Karpas-422 (cell line): ENCODE measurements at regions not wholly inside any gene's neighbourhood (a gene's known extent, or its start where the extent isn't known, plus 50 kb on each side); places are given as distances from the start of the nearest gene placed in this dataset. TPM values are rescaled to one million over a fixed set of nuclear protein-coding genes. Genes with fewer than 3 reads are reported as not detected.
A peak's percentile ranks its signal among the peaks of the same experiment; 100 is the strongest.

Experiments
- DNase-seq: peaks from one replicate; pipeline ENCODE4 v3.0.0-alpha.2; 2015
- H2AFZ ChIP-seq: fragments of 200-600 bp; sonication (generic); 2 replicates; pipeline ENCODE4 v1.6.1; 2014; ENCODE audit warnings: antibody characterized with exemption, low read length, mixed read lengths
- H3K27ac ChIP-seq: fragments of 200-600 bp; sonication (generic); 2 replicates; pipeline ENCODE4 v1.5.1; 2014; ENCODE audit warnings: mild to moderate bottlenecking, low read length, moderate library complexity
- H3K27me3 ChIP-seq: fragments of 200-600 bp; sonication (generic); 2 replicates; pipeline ENCODE4 v1.6.1; 2014; ENCODE audit warnings: low read length, mixed read lengths
- H3K36me3 ChIP-seq: fragments of 200-600 bp; sonication (generic); 2 replicates; pipeline ENCODE4 v1.6.1; 2014; ENCODE audit warnings: low read length, mixed read lengths; ENCODE audit not compliant: insufficient read depth
- H3K4me1 ChIP-seq: fragments of 200-600 bp; sonication (generic); 2 replicates; pipeline ENCODE4 v1.6.1; 2014; ENCODE audit warnings: mild to moderate bottlenecking, low read length, mixed read lengths
- H3K4me2 ChIP-seq: fragments of 200-600 bp; sonication (generic); 2 replicates; pipeline ENCODE4 v1.6.1; 2014; ENCODE audit warnings: low read length, low read depth, mild to moderate bottlenecking; ENCODE audit not compliant: poor library complexity, severe bottlenecking
- H3K4me3 ChIP-seq: fragments of 200-600 bp; sonication (generic); 2 replicates; pipeline ENCODE4 v1.5.1; 2014; ENCODE audit warnings: mild to moderate bottlenecking, antibody characterized with exemption, low read length, mixed read lengths
- H3K79me2 ChIP-seq: fragments of 200-600 bp; sonication (generic); 2 replicates; pipeline ENCODE4 v1.6.1; 2014; ENCODE audit warnings: mild to moderate bottlenecking, low read length, mixed read lengths
- H3K9ac ChIP-seq: fragments of 200-600 bp; sonication (generic); 2 replicates; pipeline ENCODE4 v1.6.0; 2014; ENCODE audit warnings: low read length
- H3K9me2 ChIP-seq: fragments of 200-600 bp; sonication (generic), shearing (Covaris generic); replicated peaks from 2 replicates; pipeline ENCODE4 v1.6.0; 2014; ENCODE audit warnings: mild to moderate bottlenecking, low read length, moderate library complexity; ENCODE audit not compliant: insufficient read depth
- H3K9me3 ChIP-seq: fragments of 300-700, 200-600 bp; sonication (generic); 2 replicates; pipeline ENCODE4 v1.6.1; 2014; ENCODE audit warnings: low read length, mixed read lengths
- H4K20me1 ChIP-seq: fragments of 200-600 bp; sonication (generic); 2 replicates; pipeline ENCODE4 v1.6.1; 2014; ENCODE audit warnings: mild to moderate bottlenecking, antibody characterized with exemption, low read length, low read depth; ENCODE audit not compliant: insufficient read depth
- small RNA-seq: library from RNA; depleted of rRNA; stranded (forward); fragments of <200 nt; gene quantifications from one replicate; pipeline ENCODE3, GENCODE V24; 2014

DNA sequence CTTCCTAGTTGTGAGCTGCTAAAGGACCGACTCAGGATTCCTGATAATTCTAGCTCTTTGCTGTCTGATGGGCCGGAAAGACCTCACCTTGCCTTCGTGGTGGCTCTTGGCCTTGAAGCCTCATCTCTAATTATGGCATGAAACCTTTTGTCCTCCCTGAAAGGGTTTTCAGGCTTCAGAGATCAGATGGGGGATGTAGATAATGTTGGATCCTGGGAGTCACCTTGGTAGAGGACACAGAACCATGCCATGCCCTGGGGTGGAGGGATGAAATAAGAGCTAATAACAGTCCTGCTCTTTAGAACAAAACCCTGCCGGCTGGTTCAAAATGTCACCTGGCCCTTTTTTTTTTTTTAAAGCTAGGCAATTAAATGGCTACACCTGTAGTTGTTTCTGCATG is 50.8 kb upstream of the SYN2 start:
- no peaks in the 10 kb centered on the region for H3K9me2 ChIP-seq
- no peak overlapping the region for H2AFZ ChIP-seq
- no peaks in the 10 kb centered on the region for H3K79me2 ChIP-seq
- no peaks in the 10 kb centered on the region for H4K20me1 ChIP-seq
- no peak overlapping the region for H3K9ac ChIP-seq
- H3K4me3 ChIP-seq, result no peak overlapping the region
- no peak overlapping the region for H3K27ac ChIP-seq
- H3K4me1 ChIP-seq, result no peaks in the 10 kb centered on the region
- DNase-seq, result no peak
- H3K9me3 ChIP-seq, result no peaks in the 10 kb centered on the region
- H3K27me3 ChIP-seq, result no peaks in the 10 kb centered on the region
- no peaks in the 10 kb centered on the region for H3K36me3 ChIP-seq
- no peak overlapping the region for H3K4me2 ChIP-seq

DNA sequence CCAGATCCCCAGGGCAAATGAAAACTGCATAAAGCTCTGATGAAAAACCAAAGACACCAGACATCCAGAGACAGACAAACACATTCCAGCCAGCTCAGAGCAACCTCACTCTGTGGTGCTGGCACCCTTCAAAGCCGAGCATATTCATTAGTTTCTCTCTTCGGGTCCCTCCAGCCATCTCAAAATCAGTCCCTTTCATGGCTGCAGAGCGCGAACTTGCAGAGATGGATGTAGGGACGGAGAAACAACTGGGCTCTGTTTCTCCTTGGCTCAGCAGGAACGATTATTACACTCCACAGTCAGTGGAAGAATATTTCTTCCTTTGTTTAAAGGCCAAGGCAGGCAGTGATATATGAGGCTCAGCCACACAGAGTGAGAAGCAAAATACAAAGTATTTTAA is 50.4 kb upstream of the SYN2 start:
- H3K4me2 ChIP-seq, result no peak overlapping the region
- no peaks in the 10 kb centered on the region for H3K9me3 ChIP-seq
- no peak for DNase-seq
- no peaks in the 10 kb centered on the region for H4K20me1 ChIP-seq
- no peak overlapping the region for H3K4me3 ChIP-seq
- H3K9me2 ChIP-seq, result no peaks in the 10 kb centered on the region
- no peaks in the 10 kb centered on the region for H3K4me1 ChIP-seq
- no peaks in the 10 kb centered on the region for H3K79me2 ChIP-seq
- H3K27ac ChIP-seq, result no peak overlapping the region
- no peaks in the 10 kb centered on the region for H3K27me3 ChIP-seq
- no peaks in the 10 kb centered on the region for H3K36me3 ChIP-seq
- H3K9ac ChIP-seq, result no peak overlapping the region
- peak overlapping the region; percentile 34; the same call in 1 of the 2 replicates for H2AFZ ChIP-seq

DNA sequence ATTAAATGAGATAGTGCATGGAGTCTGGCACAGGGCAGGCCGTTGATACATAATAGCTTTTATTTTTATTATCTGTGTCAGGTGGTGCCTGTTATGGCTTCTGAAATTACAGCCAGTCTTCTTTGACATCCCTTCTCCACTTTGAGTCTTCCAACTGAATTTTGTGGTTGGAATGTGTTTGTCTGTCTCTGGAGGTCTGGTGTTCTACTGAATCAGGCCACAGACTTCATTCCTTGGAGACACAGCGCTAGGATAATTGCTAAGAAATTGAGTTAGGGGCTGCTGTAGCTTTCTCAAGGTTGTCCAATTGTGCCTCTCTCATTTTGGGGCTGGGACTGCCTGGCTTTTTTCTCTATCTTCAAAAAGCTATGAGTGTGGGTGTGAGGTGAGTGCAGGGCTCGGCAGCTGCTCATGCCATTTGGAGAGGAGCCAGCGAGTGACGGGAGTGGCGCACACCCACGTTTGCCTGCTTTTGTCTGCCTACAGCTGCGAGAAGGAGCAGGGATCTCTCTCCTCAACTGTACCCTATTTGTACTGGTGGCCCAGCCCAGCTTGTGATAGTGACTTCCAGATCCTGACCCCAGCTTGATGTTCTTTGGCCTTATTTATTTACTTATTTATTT is 49.8 kb upstream of the SYN2 start:
- Histone ChIP-seq H4K20me1 (no peaks in the 10 kb centered on the region), H3K4me1 (no peaks in the 10 kb centered on the region), H3K36me3 (no peaks in the 10 kb centered on the region), H3K4me2 (no peak overlapping the region), H2AFZ (no peak overlapping the region; the same call in 1 of the 2 replicates), H3K9me3 (no peaks in the 10 kb centered on the region), H3K27me3 (no peaks in the 10 kb centered on the region), H3K79me2 (no peaks in the 10 kb centered on the region), H3K4me3 (no peak overlapping the region), H3K9me2 (no peaks in the 10 kb centered on the region), H3K27ac (no peak overlapping the region), H3K9ac (no peak overlapping the region)
- DNase-seq, result no peak

Small RNA genes lying in the stretch of these regions (small RNA-seq; reads per million reads assigned to genes)
- gene RN7SL147P, result not detected
